CD14-positive monocyte (primary cell): ENCODE measurements at regions not wholly inside any gene's neighbourhood (a gene's known extent, or its start where the extent isn't known, plus 50 kb on each side); places are given as distances from the start of the nearest gene placed in this dataset.

Experiments
- DNase-seq, 3 donors: peaks; one replicate each; pipeline ENCODE4 v3.0.0-alpha.2; 2011 to 2022
- H2AFZ ChIP-seq: 2 replicates; pipeline ENCODE4 v1.6.0; 2012; ENCODE audit warnings: mild to moderate bottlenecking, low read depth, low read length, inconsistent platforms; ENCODE audit not compliant: insufficient read depth, poor library complexity, severe bottlenecking
- H3K27ac ChIP-seq, 2 donors: 1 replicate in 1 of 2; 2 replicates in 1 of 2; pipeline ENCODE4 v1.5.1; 2012 to 2013; ENCODE audit warnings: low read length in 2 of 2, control low read depth in 1 of 2, inconsistent platforms in 1 of 2, low read depth in 1 of 2, mild to moderate bottlenecking in 1 of 2
- H3K27me3 ChIP-seq, 2 donors: one replicate each; pipeline versions ENCODE4 v1.6.0 to v1.6.1; 2011 to 2013; ENCODE audit warnings: low read length in 2 of 2; ENCODE audit not compliant: control insufficient read depth in 2 of 2, insufficient read depth in 2 of 2
- H3K36me3 ChIP-seq, 2 donors: replicated peaks in 1 of 2; 1 replicate in 1 of 2; 2 replicates in 1 of 2; pipeline versions ENCODE4 v1.5.1 to v1.6.1; 2012 to 2013; ENCODE audit warnings: low read length in 2 of 2, control low read depth in 1 of 2, inconsistent platforms in 1 of 2, mild to moderate bottlenecking in 1 of 2; ENCODE audit not compliant: insufficient read depth in 2 of 2, control insufficient read depth in 1 of 2
- H3K4me1 ChIP-seq, 2 donors: 1 replicate in 1 of 2; 2 replicates in 1 of 2; pipeline versions ENCODE4 v1.5.1 to v1.6.1; 2012 to 2013; ENCODE audit warnings: low read length in 2 of 2, control low read depth in 1 of 2, inconsistent platforms in 1 of 2, mild to moderate bottlenecking in 1 of 2, moderate library complexity in 1 of 2; ENCODE audit not compliant: insufficient read depth in 2 of 2, control insufficient read depth in 1 of 2
- H3K4me2 ChIP-seq: replicated peaks from 2 replicates; pipeline ENCODE3; 2012; ENCODE audit warnings: low read length, moderate library complexity, mild to moderate bottlenecking; ENCODE audit not compliant: poor library complexity, severe bottlenecking; ENCODE audit errors: extremely low read depth
- H3K4me3 ChIP-seq, 3 experiments: fragments of 200-600 bp in 1 of 3; sonication (generic) in 1 of 3; replicated peaks in 1 of 3; 1 replicate in 2 of 3; 2 replicates in 1 of 3; pipeline ENCODE4 v1.5.1; 2011 to 2013; ENCODE audit warnings: low read length in 3 of 3, mild to moderate bottlenecking in 3 of 3, control low read depth in 2 of 3, low read depth in 2 of 3, inconsistent platforms in 1 of 3, moderate library complexity in 1 of 3
- H3K79me2 ChIP-seq: 2 replicates; pipeline ENCODE4 v1.6.0; 2012; ENCODE audit warnings: mild to moderate bottlenecking, control low read depth, inconsistent platforms, low read length, moderate library complexity; ENCODE audit not compliant: insufficient read depth
- H3K9ac ChIP-seq: 2 replicates; pipeline ENCODE4 v1.6.0; 2017; ENCODE audit warnings: low read length, mild to moderate bottlenecking; ENCODE audit not compliant: insufficient read depth, poor library complexity, severe bottlenecking
- H3K9me3 ChIP-seq, 2 donors: replicated peaks in 1 of 2; 1 replicate in 1 of 2; 2 replicates in 1 of 2; pipeline versions ENCODE4 v1.5.1 to v1.6.1; 2012 to 2013; ENCODE audit warnings: low read length in 2 of 2, control low read depth in 1 of 2; ENCODE audit not compliant: control insufficient read depth in 1 of 2, insufficient read depth in 1 of 2
- H4K20me1 ChIP-seq: 2 replicates; pipeline ENCODE4 v1.6.0; 2012; ENCODE audit warnings: mild to moderate bottlenecking, low read length, control low read depth, moderate library complexity; ENCODE audit not compliant: insufficient read depth
- H3K27ac Mint-ChIP-seq, 7 donors: one replicate each; pipeline ENCODE4 v1.8.0; 2020; ENCODE audit warnings: mild to moderate bottlenecking in 7 of 7, mixed read lengths in 7 of 7, moderate library complexity in 6 of 7, inconsistent platforms in 2 of 7
- H3K27me3 Mint-ChIP-seq, 3 donors: one replicate each; pipeline ENCODE4 v1.8.0; 2021 to 2022; ENCODE audit warnings: low read depth in 3 of 3, mild to moderate bottlenecking in 3 of 3, mixed read lengths in 3 of 3, moderate library complexity in 3 of 3, inconsistent platforms in 1 of 3
- H3K36me3 Mint-ChIP-seq, 2 donors: one replicate each; pipeline ENCODE4 v1.8.0; 2020; ENCODE audit warnings: mixed read lengths in 2 of 2, inconsistent platforms in 1 of 2, mild to moderate bottlenecking in 1 of 2
- H3K4me1 Mint-ChIP-seq: one replicate; pipeline ENCODE4 v1.8.0; 2020; ENCODE audit warnings: mild to moderate bottlenecking, mixed read lengths
- H3K4me3 Mint-ChIP-seq, 2 donors: one replicate each; pipeline ENCODE4 v1.8.0; 2020; ENCODE audit warnings: mild to moderate bottlenecking in 2 of 2, mixed read lengths in 2 of 2, moderate library complexity in 1 of 2
- H3K9me3 Mint-ChIP-seq, 7 donors: one replicate each; pipeline ENCODE4 v1.8.0; 2020 to 2022; ENCODE audit warnings: mixed read lengths in 7 of 7, mild to moderate bottlenecking in 6 of 7, moderate library complexity in 6 of 7, inconsistent platforms in 2 of 7
- WGBS: methylation state at CpG from one replicate; pipeline ENCODE4 v1.1.5; 2013; ENCODE audit warnings: missing lambda C conversion rate; ENCODE audit not compliant: insufficient coverage; 5-methylcytosine and 5-hydroxymethylcytosine counted together
- intact Hi-C, 2 donors: fragments of 100-400 bp; cut with micrococcal nuclease; formaldehyde crosslinking; loops; one replicate each; pipeline versions ENCODE4 v1.15.0 to v1.15.1; 2023
- TF ChIP-seq, protein P1 (sequence below): fragments of 200-600 bp; IDR thresholded peaks from one replicate; pipeline ENCODE4 v1.8.0; 2022; ENCODE audit warnings: antibody characterized with exemption, mild to moderate bottlenecking

DNA sequence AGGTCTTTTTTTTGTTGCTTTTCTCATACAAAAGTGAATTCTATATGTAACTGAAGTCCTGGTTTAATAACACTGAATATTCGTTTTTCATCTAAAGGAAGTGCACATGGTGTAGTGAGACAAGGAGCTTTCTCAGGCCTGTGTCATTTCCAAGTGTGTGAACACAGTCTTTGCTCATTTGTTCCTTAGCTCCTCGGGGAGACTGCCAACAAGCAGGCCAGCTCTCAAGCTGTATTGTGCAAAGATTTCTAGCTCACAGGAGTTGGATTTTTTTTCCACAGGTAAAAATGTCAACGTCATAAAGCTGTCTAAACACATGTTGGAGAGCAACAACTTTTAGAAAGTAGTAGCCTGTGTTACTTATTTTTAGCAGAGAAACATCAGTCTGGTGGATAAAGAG lies 87.8 kb upstream of the S1PR1 start:
- TF ChIP-seq, protein P1, sequence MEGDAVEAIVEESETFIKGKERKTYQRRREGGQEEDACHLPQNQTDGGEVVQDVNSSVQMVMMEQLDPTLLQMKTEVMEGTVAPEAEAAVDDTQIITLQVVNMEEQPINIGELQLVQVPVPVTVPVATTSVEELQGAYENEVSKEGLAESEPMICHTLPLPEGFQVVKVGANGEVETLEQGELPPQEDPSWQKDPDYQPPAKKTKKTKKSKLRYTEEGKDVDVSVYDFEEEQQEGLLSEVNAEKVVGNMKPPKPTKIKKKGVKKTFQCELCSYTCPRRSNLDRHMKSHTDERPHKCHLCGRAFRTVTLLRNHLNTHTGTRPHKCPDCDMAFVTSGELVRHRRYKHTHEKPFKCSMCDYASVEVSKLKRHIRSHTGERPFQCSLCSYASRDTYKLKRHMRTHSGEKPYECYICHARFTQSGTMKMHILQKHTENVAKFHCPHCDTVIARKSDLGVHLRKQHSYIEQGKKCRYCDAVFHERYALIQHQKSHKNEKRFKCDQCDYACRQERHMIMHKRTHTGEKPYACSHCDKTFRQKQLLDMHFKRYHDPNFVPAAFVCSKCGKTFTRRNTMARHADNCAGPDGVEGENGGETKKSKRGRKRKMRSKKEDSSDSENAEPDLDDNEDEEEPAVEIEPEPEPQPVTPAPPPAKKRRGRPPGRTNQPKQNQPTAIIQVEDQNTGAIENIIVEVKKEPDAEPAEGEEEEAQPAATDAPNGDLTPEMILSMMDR: no peak
- Histone ChIP-seq H3K4me2 (no peak overlapping the region), H3K27ac (no peak overlapping the region), H4K20me1 (no peaks in the 10 kb centered on the region), H3K4me1 (peaks cover 4 to 8% of the 10 kb centered on the region in 2 donors), H3K9me3 (no peaks in the 10 kb centered on the region), H3K36me3 (no peaks in the 10 kb centered on the region), H3K27me3 (no peaks in the 10 kb centered on the region), H3K79me2 (no peaks in the 10 kb centered on the region), H2AFZ (no peak overlapping the region), H3K4me3 (no peak overlapping the region), H3K9ac (no peak overlapping the region)
- Mint-ChIP-seq H3K4me1 (peaks cover 7% of the 10 kb centered on the region), H3K4me3 (no peak overlapping the region), H3K9me3 (no peaks in the 10 kb centered on the region), H3K27ac (no peak overlapping the region), H3K36me3 (no peaks in the 10 kb centered on the region), H3K27me3 (no peaks in the 10 kb centered on the region)
- 38% methylated on average over 2 of the region's 3 CpGs for WGBS
- intact Hi-C loops: no loop called here
- DNase-seq: no peak

DNA sequence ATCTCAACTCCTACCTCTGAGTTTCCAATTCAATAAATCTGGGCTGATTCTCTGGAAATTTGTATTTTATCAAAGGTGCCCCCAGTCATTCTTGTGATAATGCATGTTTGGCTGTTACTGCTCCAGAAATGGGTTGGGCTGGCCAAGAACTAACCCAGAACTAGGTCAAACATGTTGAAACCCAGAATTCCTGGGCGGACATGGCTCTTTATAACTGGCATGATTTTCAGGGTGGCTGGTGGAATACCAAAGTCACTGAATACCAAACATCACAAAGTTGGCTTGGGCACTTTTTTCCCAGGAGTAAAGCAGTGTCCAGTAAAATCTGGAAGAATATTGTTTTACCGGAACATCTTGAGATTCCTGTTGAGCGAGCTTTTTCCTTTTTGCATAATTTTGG lies 89.4 kb upstream of the S1PR1 start:
- no peaks in the 10 kb centered on the region for H3K9me3 ChIP-seq
- Mint-ChIP-seq H3K27ac (no peak overlapping the region), H3K27me3 (no peaks in the 10 kb centered on the region), H3K4me1 (peaks cover 7% of the 10 kb centered on the region), H3K4me3 (no peak overlapping the region), H3K36me3 (no peaks in the 10 kb centered on the region), H3K9me3 (peaks cover 0 to 1% (median 0%) of the 10 kb centered on the region in 7 donors)
- no peak overlapping the region for H2AFZ ChIP-seq
- H3K4me3 ChIP-seq: no peak overlapping the region
- H3K27me3 ChIP-seq: no peaks in the 10 kb centered on the region
- TF ChIP-seq, protein P1: no peak
- no peaks in the 10 kb centered on the region for H4K20me1 ChIP-seq
- WGBS: 100% methylated on average over 3 of the region's 3 CpGs
- intact Hi-C loops: no loop called here
- H3K36me3 ChIP-seq: no peaks in the 10 kb centered on the region
- H3K9ac ChIP-seq: no peak overlapping the region
- DNase-seq: no peak
- no peak overlapping the region for H3K27ac ChIP-seq
- H3K4me1 ChIP-seq: peaks cover 4 to 8% of the 10 kb centered on the region in 2 donors
- H3K79me2 ChIP-seq: no peaks in the 10 kb centered on the region
- H3K4me2 ChIP-seq: no peak overlapping the region
